GM12873 (cell line): ENCODE measurements at regions not wholly inside any gene's neighbourhood (a gene's known extent, or its start where the extent isn't known, plus 50 kb on each side); places are given as distances from the start of the nearest gene placed in this dataset.

Experiments used
- TF ChIP-seq, protein P1 (sequence below): IDR thresholded peaks from 2 replicates; pipeline ENCODE4 v1.5.1; 2012; ENCODE audit warnings: low read depth, mild to moderate bottlenecking, moderate library complexity, low read length, control low read depth; ENCODE audit not compliant: insufficient read depth; ENCODE audit errors: missing control alignments

DNA sequence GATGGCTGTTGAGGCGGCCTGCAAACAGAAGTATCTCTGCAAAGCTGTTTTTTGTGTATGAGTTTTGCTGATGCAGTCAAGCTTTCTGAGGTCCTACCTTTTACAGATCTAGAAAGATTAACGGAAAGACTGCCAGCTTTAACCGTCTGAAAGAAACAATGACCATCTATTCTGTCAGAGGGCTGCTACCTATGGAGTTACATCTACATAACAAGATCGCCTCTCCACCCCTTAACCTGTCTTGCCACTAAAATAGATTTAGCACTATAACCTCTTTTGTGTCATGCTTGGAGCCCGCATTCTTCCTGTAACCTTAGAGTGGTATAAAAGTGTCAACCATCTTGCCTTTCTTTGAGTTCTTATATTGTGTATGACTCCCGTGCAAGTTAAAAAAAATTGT lies 291.2 kb downstream of the POM121L12 start:
- TF ChIP-seq, protein P1, sequence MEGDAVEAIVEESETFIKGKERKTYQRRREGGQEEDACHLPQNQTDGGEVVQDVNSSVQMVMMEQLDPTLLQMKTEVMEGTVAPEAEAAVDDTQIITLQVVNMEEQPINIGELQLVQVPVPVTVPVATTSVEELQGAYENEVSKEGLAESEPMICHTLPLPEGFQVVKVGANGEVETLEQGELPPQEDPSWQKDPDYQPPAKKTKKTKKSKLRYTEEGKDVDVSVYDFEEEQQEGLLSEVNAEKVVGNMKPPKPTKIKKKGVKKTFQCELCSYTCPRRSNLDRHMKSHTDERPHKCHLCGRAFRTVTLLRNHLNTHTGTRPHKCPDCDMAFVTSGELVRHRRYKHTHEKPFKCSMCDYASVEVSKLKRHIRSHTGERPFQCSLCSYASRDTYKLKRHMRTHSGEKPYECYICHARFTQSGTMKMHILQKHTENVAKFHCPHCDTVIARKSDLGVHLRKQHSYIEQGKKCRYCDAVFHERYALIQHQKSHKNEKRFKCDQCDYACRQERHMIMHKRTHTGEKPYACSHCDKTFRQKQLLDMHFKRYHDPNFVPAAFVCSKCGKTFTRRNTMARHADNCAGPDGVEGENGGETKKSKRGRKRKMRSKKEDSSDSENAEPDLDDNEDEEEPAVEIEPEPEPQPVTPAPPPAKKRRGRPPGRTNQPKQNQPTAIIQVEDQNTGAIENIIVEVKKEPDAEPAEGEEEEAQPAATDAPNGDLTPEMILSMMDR = no peak

DNA sequence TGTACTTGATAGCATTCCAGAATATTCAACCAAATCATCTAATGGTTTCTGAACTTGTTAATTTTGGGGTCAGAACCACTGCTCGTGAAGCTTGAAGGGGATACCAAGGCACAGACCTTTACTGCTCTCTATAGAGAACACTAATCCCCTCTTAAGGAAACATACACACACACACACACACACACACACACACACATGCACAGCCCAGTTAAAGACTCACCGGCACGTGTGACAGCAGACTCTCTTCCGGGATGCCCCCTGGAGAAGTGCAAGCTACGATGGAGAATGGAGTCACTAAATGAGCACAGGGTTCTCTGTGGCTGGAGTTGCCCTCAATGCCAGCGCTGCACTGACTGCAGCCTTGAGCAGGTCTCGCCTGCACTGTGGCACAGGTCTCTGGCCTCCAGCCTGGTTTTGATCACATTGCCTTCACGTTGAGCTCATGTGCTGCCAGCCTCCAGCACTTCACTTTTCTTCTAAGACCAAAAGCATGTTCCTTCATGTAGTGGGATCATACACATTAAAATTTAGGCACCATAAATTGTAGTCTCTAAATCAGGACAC lies 300.8 kb downstream of the POM121L12 start:
- TF ChIP-seq, protein P1 = no peak

GRCh38 chr7:53340220-53340619 lies 304.8 kb downstream of the POM121L12 start:
- TF ChIP-seq, protein P1 = no peak

DNA sequence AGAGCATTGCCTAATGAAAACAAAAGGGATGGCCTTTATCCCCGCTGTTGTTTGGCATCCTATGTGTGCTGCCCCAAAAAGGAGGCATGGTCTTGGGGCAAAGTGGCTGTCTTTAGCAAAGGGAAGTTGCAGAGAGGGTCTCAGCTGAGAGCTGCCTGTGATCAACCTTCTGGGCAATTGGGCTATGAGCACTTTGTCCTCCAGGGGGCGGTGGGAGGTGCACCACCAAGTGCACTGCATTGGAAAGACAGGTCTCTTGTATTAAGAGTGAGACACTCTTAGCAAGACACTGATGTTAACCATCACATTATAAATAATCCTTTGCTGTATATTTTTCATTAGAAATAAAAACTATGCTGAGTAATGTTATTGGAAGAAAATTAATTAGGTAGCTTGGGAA lies 314.8 kb downstream of the POM121L12 start:
- TF ChIP-seq, protein P1 = peak; percentile 52

DNA sequence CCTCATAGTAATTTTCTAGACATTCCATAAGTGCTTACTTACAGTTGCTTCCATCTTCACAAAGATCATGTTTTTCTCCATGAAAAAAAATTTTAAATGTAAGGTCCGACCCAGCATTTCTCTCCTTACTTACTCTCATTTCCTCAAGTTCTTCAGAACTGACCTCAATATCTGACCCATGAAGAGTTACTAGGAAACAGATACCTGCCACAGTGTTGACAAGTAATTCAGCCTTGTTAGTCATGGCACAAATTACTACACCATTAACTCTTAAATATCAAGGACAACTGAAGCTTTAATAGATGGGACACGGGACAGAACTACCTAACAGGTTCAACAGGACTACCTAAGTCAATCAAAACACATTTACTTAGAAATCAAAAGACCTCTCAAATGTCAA lies 316.2 kb downstream of the POM121L12 start:
- TF ChIP-seq, protein P1 = no peak

DNA sequence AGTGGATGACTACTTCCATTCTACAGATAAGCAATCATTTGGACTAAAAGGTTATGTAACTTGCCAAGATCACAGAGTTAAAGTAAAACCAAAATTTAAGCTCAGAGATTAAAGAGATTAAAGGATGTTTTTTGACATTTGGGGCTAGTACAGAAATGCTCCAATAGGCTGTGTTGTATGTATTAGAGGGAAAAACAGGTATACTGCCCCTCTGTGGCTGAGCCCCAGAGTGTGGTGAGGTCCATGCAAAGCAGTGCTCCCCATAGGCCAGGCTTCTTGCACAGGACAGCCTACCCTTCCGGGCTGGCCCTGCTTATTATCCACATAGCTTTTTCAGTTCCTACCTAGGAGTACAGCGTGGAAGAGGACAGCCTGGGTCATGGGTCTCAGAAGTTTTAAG lies 322.8 kb downstream of the POM121L12 start:
- TF ChIP-seq, protein P1 = no peak

DNA sequence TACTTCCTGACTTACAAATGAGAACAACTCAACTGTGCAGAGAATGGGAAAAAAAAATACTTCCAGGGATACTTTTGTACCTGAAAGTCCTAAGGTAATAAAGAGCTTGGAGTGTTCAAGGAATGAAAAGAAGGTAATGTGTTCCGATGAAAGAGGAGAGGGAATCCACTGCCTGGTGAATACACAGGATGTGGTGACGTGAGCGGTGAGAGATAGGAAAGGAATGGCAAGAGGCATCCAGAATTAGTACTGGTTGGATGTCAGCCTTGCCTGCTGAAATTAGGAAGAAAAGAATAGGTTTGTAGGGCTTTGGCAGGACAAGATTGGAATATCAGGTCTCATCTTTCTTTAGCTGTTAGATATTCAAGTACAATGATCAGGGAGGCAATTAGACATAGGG lies 347.7 kb downstream of the POM121L12 start:
- TF ChIP-seq, protein P1 = no peak
